Amniotic epithelial cell (primary cell): ENCODE measurements at regions not wholly inside any gene's neighbourhood (a gene's known extent, or its start where the extent isn't known, plus 50 kb on each side); places are given as distances from the start of the nearest gene placed in this dataset.

Experiments
- DNase-seq: peaks from one replicate; pipeline ENCODE4 v3.0.0-alpha.2; 2010; ENCODE audit warnings: low read depth

- DNase-seq = no peak
These were observed 168.2 kb downstream of the MFSD1 start for GRCh38 chr3:158970006-158970405.

GRCh38 chr3:158974904-158975303, 173.1 kb downstream of the MFSD1 start:
- DNase-seq = no peak

GRCh38 chr3:158976966-158977365, 175.1 kb downstream of the MFSD1 start:
- DNase-seq = no peak

- DNase-seq = no peak
These were observed 175.6 kb downstream of the MFSD1 start for GRCh38 chr3:158977497-158977896.

GRCh38 chr3:158983216-158984099, 181.6 kb downstream of the MFSD1 start:
- no peak for DNase-seq

DNA sequence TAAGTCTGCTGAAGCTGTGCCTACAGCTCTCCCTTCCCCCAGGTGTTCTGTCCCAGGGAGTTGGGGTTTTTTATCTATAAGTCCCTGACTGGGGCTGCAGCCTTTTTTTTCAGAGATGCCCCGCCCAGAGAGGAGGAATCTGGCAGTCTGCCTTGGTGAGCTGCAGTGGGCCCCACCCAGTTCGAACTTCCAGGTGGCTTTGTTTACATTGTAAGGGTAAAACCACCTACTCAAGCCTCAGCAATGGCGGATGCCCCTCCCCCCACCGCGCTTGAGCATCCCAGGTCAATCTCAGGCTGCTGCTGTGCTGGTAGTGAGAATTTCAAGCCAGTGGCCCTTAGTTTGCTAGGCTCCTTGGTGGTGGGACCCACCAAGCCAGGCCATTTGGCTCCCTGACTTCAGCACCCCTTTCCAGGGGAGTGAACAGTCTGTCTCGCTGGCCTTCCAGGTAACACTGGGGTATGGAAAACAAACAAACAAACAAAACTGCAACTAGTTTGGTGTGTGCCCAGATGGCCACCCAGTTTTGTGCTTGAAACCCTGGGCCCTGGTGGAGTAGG, 189.4 kb downstream of the MFSD1 start:
- no peak for DNase-seq

GRCh38 chr3:158992463-158992862, 190.6 kb downstream of the MFSD1 start:
- no peak for DNase-seq

GRCh38 chr3:158994386-158994785, 192.5 kb downstream of the MFSD1 start:
- no peak for DNase-seq

DNA sequence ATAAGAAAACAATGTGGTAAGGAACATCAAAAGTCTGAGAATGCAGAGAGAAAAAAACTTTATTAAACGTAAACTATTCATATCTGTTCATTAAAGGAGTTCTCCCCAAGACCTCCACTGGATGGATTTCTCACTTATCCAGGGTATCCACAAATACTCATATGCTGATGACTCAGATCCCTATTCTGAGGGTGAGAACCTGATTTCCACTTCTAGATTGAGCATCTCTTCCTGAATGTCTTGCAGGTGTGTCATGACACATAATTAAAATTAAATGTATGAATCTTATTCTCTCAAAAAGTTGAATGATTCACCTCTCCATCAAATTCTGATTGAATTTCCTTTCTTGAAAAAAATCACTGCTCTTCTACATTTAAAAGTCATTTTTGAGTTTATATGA, 199.9 kb downstream of the MFSD1 start:
- no peak for DNase-seq

DNA sequence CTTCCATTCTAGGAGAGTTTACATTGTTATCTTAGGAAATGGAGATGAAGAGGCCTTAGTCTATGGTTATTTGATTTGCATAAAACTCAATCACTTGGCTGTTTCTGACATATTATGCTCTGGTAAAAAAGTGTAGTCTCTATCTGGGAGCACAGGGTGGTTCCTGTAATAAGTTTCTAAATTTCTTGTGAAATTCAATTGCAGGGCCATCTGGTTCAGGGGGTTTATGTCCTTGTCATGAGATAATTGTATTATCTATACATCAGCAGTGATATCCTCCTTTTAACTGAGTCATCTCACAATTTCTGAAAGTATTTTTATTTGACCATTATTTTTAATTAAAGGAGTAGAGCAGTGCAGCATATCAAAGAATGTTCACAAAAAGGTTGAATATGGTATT, 203.3 kb downstream of the MFSD1 start:
- no peak for DNase-seq

DNA sequence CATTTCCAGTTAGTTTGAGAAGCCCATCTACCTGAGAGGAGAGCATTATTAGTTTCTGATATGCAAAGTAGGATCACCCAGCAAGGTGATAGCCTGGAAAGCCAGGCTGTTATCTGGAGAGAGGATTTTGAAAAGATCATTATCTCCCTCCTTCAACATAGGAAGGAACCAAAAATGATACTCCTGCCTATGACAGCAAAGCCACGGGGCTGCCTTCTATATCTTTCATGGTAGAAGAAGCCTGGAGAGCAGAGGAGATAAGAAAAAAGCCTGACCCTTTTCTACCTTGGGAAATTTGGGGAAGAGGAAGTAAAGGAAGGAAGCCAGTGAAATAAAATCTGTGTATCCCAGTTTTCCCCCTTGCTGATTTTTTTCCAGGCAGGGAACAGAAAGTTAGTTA, 205.5 kb downstream of the MFSD1 start:
- DNase-seq = no peak

DNA sequence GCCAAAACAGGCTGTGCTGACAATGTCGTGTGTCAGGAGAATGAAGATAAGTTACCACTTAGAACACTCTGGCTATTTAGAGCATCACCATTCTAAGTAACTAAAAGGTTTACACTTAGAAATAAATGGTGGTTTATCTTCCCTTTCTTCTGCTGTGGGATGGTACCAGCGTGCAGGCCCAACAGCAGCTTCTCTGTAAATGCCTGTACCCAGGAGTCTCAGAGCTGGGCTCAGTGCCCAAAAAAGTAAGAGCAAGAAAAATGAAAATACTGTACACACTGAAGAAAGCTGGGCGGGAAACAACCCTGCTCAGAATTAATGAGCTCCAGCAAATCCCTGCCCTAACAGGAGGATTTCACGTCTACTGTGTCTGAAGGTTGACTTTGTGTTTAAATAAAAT, 206.5 kb downstream of the MFSD1 start:
- DNase-seq = no peak

- DNase-seq = no peak
These were observed 216.5 kb downstream of the MFSD1 start for GRCh38 chr3:159018341-159018740.

DNA sequence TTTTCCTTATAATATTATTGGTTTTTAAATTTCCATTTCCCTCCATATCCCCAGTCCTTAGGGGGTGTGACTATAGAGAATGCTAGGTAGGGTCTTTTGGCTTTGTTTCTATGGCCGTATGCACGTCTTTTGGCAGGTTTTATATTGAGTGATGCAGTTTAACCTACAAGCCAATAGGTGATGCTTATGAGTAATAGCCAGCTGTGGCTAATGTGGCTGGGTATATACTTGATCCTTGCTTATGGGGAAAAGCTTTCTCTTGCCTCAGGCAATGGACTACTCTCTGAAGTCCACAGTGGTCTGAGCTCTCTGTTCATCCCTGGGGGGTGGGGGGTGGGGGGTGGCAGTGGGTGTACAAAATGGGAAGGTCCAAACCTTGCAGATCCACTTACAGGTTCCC, 223.9 kb downstream of the MFSD1 start:
- no peak for DNase-seq

DNA sequence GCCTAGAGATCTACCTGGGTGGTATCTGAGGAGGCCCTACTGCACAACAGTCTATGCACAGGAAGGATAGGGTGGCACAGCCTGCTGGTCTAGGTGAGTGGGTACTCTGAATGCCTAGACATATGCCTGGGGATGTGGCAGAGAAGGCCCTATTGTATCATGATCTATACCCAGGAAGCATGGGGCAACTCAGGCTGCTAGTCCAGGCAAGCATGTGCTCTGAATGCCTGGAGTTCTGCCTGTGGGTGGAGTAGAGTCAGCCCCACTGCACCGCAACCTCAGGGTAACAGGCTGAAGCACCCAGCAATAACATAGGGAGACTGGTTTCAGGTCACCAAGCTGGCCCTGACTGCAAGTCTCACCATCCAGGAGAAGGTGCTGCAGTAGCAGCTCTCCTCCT, 224.7 kb downstream of the MFSD1 start:
- no peak for DNase-seq

DNA sequence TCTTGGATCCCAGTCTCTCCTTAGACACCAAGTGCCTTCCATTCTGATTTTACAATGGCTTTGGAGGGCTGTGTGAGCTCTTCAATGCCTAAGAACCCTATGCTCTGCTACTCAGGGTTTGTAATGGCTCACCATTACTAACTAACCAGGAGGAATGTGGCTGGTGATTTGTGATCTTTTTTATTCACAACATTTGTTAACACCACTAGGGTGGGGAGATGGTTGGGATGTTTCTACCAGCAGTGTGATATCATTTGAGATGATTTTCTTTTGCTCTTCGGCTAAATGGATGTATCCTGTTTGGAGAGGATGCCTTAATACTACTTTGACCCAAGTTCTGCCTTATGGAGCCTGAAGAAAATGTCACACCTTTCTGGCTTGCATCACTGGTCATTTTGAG, 226.9 kb downstream of the MFSD1 start:
- DNase-seq = no peak

- DNase-seq = no peak
These were observed 227.6 kb downstream of the MFSD1 start for GRCh38 chr3:159029306-159030026.

DNA sequence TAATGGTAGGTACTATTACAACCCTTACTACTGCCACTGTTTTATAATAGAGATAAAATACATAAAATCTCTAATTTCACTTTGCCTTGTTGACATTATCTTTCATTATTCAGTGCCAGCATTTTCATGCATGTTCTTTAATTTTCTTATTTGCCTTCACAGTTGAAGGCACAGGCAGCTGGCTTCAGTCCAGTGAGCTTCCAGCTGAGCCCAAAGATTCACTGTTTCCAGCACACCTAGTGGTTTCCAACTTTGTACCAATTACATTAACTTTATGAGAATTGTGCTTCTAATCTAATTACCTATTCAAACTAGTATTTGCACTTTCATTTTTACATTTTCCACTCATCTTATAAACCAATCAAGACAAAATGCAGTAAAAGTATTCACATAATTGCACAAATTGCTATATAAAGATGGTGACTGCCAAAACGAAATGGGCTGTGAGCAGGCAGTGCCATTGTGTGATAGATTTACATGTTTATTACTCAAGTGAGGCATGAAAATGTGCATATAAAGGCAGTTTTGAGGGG, 228.3 kb downstream of the MFSD1 start:
- no peak for DNase-seq

DNA sequence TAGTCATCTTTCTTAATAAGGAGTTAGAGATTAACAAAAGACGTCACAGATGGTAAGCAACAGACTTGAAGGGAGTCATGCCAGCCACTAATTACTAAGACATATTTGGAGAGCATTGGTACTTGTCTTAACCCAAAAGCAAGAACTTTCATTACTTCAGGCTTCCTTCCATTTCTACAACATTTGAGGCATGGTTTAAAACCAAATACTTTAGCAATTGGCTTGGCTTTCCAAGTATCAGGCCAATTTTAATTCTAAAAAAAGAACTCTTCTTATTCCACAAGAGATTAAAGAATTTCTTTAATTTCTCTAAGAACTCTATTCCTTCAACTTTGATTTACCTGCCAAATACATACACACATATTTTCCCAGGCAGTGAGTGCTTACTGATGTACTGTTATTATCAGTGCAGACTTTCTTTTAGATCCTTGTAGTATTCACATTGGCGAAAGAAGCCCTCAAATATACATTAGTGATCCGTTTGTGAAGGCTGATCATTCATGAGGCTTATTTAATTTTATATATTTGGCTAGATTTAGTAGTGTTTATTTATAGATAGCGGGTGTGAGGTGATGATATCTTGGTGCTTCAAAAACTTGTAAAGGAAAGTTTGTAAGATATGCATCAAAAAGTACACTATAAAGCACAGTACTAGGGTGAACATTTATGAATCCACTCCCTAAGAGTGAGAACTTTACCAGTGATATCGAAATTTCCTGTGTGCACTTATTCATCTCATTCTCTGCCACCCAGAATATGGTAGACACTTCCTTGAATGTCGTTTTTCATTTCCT, 229.2 kb downstream of the MFSD1 start:
- no peak for DNase-seq

GRCh38 chr3:159032311-159032710, 230.5 kb downstream of the MFSD1 start:
- DNase-seq = no peak

GRCh38 chr3:159038405-159038804, 236.6 kb downstream of the MFSD1 start:
- no peak for DNase-seq

DNA sequence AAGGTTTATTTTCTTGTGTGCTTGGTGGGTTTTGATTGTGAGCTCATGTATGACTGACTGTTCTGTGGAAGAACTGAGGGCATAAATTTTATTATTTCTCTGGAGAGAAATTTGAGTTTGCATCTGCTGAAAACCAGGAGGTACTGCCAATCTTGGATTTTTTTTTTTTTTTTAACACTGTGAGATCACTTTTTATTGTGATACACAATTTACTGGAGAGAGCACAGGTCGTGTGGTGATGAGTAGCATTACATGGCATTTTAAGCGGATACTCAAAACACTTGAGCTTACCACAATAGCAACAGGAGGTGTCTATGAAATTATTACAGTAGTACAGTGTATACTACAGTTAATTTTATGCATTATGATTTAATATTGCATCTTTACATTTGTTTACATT, 237.4 kb downstream of the MFSD1 start:
- DNase-seq = no peak
